Panc1 (cell line): ENCODE measurements at regions not wholly inside any gene's neighbourhood (a gene's known extent, or its start where the extent isn't known, plus 50 kb on each side); places are given as distances from the start of the nearest gene placed in this dataset.

Source experiments
- TF ChIP-seq, protein P1 (sequence below): fragments of 450-650 bp; IDR thresholded peaks from 2 replicates; pipeline ENCODE4 v1.5.1; 2017; ENCODE audit warnings: mild to moderate bottlenecking
- TF ChIP-seq, protein P2 (sequence below), 2 experiments: IDR thresholded peaks; 2 replicates each; pipeline ENCODE4 v1.6.1; 2011 to 2012; ENCODE audit warnings: low read depth in 2 of 2, control low read depth in 1 of 2, low read length in 1 of 2, mild to moderate bottlenecking in 1 of 2, moderate library complexity in 1 of 2; ENCODE audit not compliant: insufficient read depth in 1 of 2

DNA sequence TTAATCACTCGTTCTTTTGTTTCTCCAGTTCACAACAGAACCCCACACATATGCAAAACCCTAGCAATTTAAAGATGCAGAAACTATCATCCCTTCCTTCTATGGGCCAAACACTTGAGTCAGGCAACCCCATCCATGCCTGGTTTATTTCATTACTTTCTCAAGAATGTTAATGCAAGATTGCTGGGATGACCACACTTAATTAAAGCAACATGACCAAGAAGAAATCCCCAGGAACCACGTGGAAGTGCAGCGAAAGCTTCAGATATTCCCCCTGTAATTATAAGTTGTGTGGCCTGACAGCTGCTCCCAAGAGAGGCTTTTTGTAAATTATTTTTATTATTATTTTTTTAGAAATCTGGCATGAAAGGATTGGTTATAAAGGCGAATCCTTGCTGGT, 246.2 kb upstream of the ID2 start:
- TF ChIP-seq, protein P1, sequence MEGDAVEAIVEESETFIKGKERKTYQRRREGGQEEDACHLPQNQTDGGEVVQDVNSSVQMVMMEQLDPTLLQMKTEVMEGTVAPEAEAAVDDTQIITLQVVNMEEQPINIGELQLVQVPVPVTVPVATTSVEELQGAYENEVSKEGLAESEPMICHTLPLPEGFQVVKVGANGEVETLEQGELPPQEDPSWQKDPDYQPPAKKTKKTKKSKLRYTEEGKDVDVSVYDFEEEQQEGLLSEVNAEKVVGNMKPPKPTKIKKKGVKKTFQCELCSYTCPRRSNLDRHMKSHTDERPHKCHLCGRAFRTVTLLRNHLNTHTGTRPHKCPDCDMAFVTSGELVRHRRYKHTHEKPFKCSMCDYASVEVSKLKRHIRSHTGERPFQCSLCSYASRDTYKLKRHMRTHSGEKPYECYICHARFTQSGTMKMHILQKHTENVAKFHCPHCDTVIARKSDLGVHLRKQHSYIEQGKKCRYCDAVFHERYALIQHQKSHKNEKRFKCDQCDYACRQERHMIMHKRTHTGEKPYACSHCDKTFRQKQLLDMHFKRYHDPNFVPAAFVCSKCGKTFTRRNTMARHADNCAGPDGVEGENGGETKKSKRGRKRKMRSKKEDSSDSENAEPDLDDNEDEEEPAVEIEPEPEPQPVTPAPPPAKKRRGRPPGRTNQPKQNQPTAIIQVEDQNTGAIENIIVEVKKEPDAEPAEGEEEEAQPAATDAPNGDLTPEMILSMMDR, result no peak
- TF ChIP-seq, protein P2, sequence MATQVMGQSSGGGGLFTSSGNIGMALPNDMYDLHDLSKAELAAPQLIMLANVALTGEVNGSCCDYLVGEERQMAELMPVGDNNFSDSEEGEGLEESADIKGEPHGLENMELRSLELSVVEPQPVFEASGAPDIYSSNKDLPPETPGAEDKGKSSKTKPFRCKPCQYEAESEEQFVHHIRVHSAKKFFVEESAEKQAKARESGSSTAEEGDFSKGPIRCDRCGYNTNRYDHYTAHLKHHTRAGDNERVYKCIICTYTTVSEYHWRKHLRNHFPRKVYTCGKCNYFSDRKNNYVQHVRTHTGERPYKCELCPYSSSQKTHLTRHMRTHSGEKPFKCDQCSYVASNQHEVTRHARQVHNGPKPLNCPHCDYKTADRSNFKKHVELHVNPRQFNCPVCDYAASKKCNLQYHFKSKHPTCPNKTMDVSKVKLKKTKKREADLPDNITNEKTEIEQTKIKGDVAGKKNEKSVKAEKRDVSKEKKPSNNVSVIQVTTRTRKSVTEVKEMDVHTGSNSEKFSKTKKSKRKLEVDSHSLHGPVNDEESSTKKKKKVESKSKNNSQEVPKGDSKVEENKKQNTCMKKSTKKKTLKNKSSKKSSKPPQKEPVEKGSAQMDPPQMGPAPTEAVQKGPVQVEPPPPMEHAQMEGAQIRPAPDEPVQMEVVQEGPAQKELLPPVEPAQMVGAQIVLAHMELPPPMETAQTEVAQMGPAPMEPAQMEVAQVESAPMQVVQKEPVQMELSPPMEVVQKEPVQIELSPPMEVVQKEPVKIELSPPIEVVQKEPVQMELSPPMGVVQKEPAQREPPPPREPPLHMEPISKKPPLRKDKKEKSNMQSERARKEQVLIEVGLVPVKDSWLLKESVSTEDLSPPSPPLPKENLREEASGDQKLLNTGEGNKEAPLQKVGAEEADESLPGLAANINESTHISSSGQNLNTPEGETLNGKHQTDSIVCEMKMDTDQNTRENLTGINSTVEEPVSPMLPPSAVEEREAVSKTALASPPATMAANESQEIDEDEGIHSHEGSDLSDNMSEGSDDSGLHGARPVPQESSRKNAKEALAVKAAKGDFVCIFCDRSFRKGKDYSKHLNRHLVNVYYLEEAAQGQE (IDR thresholded peaks at IDR 0.05; ENCODE audit: insufficient read depth in 1 of 2, low read depth in 2 of 2, low read length in 1 of 2), result no peak
